Activated B cell treated with CpG ODN at 0.5 μM for 24 hours (primary cell): ENCODE measurements at regions not wholly inside any gene's neighbourhood (a gene's known extent, or its start where the extent isn't known, plus 50 kb on each side); places are given as distances from the start of the nearest gene placed in this dataset.

Experiments
- ATAC-seq: fragments of 200-7000 bp; cut with Tn5 transposase; one replicate; pipeline ENCODE4 v1.10.0; 2021; ENCODE audit warnings: low read depth, mild to moderate bottlenecking, moderate library complexity
- CTCF ChIA-PET: fragments of 350-600 bp; sonication (Branson Sonifier 250); formaldehyde crosslinking; loops from one replicate; lab custom pipeline; 2021; ENCODE audit warnings: antibody characterized with exemption; lab: Charles Lee
- POLR2A ChIA-PET: fragments of 350-600 bp; sonication (Branson Sonifier 250); formaldehyde crosslinking; loops from one replicate; lab custom pipeline; 2021; ENCODE audit warnings: antibody characterized with exemption; lab: Charles Lee
- DNase-seq: peaks from one replicate; pipeline ENCODE4 v3.0.0; 2022
- H3K27ac Mint-ChIP-seq: one replicate; pipeline ENCODE4 v1.8.0; 2020; ENCODE audit warnings: mixed read lengths
- H3K27me3 Mint-ChIP-seq: one replicate; pipeline ENCODE4 v1.8.0; 2021; ENCODE audit warnings: mixed read lengths
- H3K36me3 Mint-ChIP-seq: one replicate; pipeline ENCODE4 v1.8.0; 2021; ENCODE audit warnings: low read depth, mixed read lengths
- H3K4me1 Mint-ChIP-seq: one replicate; pipeline ENCODE4 v1.8.0; 2021; ENCODE audit warnings: mixed read lengths
- H3K4me3 Mint-ChIP-seq: one replicate; pipeline ENCODE4 v1.8.0; 2020; ENCODE audit warnings: mild to moderate bottlenecking, mixed read lengths
- H3K9me3 Mint-ChIP-seq: one replicate; pipeline ENCODE4 v1.8.0; 2020; ENCODE audit warnings: mixed read lengths
- CTCF ChIP-seq: fragments of 200-600 bp; IDR thresholded peaks from one replicate; pipeline ENCODE4 v1.8.0; 2022; ENCODE audit warnings: antibody characterized with exemption, mild to moderate bottlenecking
- intact Hi-C: fragments of 100-400 bp; cut with micrococcal nuclease; formaldehyde crosslinking; loops from one replicate; pipeline ENCODE4 v1.15.1; 2024

DNA sequence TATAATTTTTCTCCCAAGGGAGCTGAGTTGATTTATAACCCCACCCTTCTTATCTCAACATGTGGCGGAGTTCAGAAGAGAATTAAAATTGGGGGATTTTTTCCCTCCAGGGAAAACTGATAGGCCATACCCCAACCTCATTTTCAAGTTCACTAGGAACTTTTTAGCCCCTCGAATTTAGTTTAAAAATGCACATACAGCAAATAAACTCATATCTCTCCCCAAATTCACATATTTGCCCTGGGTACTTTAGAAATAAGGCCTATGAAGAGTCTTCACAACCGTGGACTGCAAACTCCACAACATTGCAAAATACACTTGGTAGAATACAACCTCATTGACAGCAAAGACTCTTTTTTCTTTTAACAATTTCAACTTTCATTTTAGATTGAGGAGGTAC lies 206.7 kb upstream of the LEF1 start:
- CTCF ChIA-PET = no interaction called here

DNA sequence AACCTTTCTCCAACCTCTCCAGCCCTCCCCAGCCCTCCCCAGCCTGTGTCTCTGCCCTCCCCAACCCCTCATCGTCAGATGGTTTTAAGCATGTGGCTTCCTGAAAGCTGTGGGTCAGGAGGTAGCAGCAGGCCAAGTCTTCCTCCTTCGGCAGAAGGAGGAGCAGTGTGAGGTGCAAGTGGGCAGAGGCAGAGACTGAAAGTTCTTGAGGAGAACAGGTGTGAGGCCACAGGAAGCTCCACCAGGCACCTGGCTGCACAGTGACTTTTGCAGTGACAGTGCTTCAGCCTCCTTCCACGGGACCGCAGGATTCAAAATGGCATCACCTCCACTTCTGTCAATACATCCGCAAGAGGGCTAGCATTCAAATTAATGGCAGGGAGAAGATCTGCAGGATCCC lies 203.9 kb upstream of the LEF1 start:
- peaks cover 22% of the 10 kb centered on the region for H3K27me3 Mint-ChIP-seq
- POLR2A ChIA-PET = no interaction called here
- ATAC-seq = no peak
- CTCF ChIA-PET = no interaction called here
- H3K4me3 Mint-ChIP-seq = no peak overlapping the region
- H3K4me1 Mint-ChIP-seq = peaks cover 7% of the 10 kb centered on the region
- intact Hi-C loops = no loop called here
- no peaks in the 10 kb centered on the region for H3K36me3 Mint-ChIP-seq
- no peak for TF ChIP-seq CTCF
- no peak overlapping the region for H3K27ac Mint-ChIP-seq
- no peaks in the 10 kb centered on the region for H3K9me3 Mint-ChIP-seq
- DNase-seq = no peak

More for the DNA sequence above, 206.7 kb upstream of the LEF1 start:
- no peak for TF ChIP-seq CTCF
- Mint-ChIP-seq H3K36me3 (no peaks in the 10 kb centered on the region), H3K9me3 (no peaks in the 10 kb centered on the region), H3K27me3 (peaks cover 27% of the 10 kb centered on the region), H3K4me3 (no peak overlapping the region), H3K27ac (no peak overlapping the region), H3K4me1 (peaks cover 7% of the 10 kb centered on the region)
- intact Hi-C loops = no loop called here
- POLR2A ChIA-PET = no interaction called here
- no peak for DNase-seq
- ATAC-seq = no peak

DNA sequence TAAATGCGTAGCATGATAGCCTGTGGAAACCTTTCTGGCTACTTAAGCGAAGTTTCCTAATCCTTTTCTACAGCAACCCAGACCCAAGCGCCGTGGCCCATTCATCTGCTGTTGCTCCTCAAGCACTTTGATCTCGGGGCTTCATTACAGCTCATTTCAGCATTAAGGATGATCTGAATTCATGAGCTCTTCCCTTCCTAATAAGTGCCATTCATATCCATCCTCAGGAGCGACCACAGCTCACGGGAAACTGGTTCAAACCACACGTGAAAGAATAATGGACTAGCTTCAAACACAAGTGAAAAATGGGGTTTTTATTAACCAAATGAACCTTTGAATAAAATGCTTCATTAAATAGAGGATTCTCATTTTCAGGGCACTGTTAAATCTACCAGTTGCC lies 202.6 kb upstream of the LEF1 start:
- no peak for TF ChIP-seq CTCF
- Mint-ChIP-seq H3K36me3 (no peaks in the 10 kb centered on the region), H3K9me3 (no peaks in the 10 kb centered on the region), H3K4me3 (no peak overlapping the region), H3K27me3 (peaks cover 22% of the 10 kb centered on the region), H3K27ac (no peak overlapping the region), H3K4me1 (no peaks in the 10 kb centered on the region)
- no peak for ATAC-seq
- no peak for DNase-seq
- POLR2A ChIA-PET = no interaction called here
- CTCF ChIA-PET = interaction anchor here (0.9 kb wide), 1 partner anchor 22 kb away, joined by 3 read pairs; no protein-coding TSS in a partner anchor
- intact Hi-C loops = no loop called here

DNA sequence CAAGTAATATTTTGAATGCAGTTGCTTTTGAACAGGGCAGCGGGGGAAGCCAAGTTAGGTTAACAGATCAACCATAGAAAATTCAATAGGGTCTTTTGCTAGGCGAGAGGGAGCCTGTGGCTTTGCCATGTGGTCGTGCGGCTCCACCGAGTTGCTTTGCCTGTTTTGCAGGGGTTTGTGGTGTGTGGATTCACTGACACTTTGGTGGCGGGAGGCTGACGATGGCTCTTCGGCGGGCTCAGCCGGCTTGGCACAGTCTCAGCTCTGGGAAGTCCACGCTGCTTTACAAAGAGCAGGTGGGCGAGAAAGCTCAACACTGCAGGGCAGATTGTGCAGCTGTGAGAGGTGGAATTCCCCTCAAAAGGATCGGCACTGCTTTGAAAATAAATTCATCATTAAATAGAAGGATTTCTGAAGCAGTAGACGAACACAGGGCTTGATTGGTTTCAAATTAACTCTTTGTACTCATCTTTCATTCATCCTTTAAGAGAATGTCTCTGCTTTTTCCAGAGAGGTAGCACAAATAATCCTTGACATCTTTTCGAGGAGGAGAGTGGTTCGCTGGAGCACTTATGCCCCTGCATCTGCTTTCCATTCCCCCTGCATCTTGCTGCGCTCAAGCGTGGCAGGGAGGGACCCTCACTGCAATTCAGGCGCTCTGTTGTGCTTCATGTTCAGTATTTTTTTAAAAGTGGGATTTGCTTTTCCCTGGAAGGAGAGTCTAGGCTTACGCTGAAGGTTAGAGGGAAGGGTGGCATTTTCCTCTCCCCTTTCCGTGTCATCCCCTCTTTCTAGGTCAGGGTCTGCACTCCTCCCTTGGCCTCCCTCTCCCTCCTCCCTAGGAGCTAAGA lies 201.8 kb upstream of the LEF1 start:
- TF ChIP-seq CTCF = no peak
- intact Hi-C loops = no loop called here
- CTCF ChIA-PET = no interaction called here
- no peak overlapping the region for H3K4me3 Mint-ChIP-seq
- H3K36me3 Mint-ChIP-seq = no peaks in the 10 kb centered on the region
- H3K27me3 Mint-ChIP-seq = peaks cover 20% of the 10 kb centered on the region
- no peaks in the 10 kb centered on the region for H3K9me3 Mint-ChIP-seq
- DNase-seq (no peak), ATAC-seq (no peak)
- POLR2A ChIA-PET = no interaction called here
- H3K27ac Mint-ChIP-seq = no peak overlapping the region
- no peaks in the 10 kb centered on the region for H3K4me1 Mint-ChIP-seq

DNA sequence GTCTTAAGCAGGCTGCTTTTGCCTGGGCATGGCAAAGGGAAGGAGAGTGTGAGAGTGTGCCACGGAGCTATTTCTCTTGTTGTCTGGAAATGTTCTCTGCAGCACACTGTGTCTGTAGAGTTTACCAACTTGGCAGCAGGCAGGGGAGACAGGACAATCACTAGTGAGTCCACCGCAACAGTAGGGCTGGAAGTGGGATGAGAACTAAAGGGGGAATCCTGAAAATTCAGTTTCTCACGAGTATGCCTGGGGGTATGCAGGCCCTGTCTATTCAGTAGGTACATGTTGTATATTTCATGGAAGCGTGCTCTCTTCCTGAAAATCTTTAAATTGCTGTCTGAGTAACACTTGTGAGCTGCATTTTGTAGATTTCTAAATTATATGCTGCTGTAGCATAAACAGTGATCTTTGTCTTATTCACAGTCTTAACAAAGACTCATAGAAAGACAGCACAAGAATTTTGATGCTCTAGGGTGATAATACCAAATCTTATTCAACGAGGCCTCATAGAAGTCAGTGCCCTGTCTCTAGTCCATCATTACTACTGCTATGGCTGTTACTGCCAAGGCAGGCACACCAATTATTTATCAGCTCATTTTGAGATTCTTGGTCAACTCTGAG lies 200.4 kb upstream of the LEF1 start:
- no peak for DNase-seq
- no peak for TF ChIP-seq CTCF
- ChIA-PET CTCF (no interaction called here), POLR2A (no interaction called here)
- no peak for ATAC-seq
- no peaks in the 10 kb centered on the region for H3K4me1 Mint-ChIP-seq
- H3K27me3 Mint-ChIP-seq = peaks cover 19% of the 10 kb centered on the region
- no peak overlapping the region for H3K4me3 Mint-ChIP-seq
- no peaks in the 10 kb centered on the region for H3K36me3 Mint-ChIP-seq
- H3K27ac Mint-ChIP-seq = no peak overlapping the region
- intact Hi-C loops = no loop called here
- H3K9me3 Mint-ChIP-seq = no peaks in the 10 kb centered on the region
